ENCODE measurements at regions not wholly inside any gene's neighbourhood (a gene's known extent, or its start where the extent isn't known, plus 50 kb on each side); places are given as distances from the start of the nearest gene placed in this dataset.

DNA sequence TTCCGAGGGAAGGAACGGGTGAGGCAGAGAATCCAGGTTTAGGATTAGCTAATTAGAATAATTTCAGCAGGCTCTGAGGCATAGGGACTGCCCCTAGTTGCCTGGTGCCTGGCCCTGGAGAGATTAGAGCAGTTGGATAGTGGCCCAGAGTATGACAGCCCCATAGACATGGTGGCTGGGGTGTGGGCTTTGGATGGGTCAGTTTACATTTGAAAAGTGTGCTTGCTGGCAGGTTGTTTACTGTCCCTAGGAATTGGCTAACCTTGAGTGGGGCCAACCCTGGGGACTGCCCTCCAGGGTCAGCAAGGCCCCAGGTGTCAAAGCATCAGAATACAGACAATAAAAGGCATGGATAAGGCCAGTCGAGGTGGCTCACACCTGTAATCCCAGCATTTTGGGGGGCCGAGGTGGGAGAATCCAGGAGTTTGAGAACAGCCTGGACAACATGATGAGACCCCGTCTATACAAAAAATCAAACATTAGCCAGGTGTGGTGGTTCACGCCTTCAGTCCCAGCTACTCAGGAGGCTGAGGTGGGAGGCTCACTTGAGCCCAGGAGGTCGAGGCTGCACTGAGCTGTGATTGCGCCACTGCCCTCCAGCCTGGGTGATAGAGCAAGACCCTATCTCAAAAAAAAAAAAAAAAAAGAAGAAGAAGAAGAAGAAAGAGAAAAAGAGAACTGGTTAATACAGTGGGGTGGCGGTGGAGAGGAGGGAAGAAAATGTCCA lies 182.3 kb upstream of the PWP1 start:
- Histone ChIP-seq H4K91ac (ENCODE audit: insufficient read length, low read depth, low read length) (no peak overlapping the region), H3K4ac (ENCODE audit: low read depth, low read length) (no peak overlapping the region), H3K9me3 (ENCODE audit: control insufficient read depth, low read depth, low read length) (no peaks in the 10 kb centered on the region), H3K23ac (ENCODE audit: insufficient read length, low read depth, low read length) (no peak overlapping the region), H2BK5ac (ENCODE audit: insufficient read length, low read length) (no peak overlapping the region), H2AK5ac (ENCODE audit: insufficient read length, low read length) (no peak overlapping the region), H3K79me1 (ENCODE audit: insufficient read depth, low read depth, low read length, poor library complexity, severe bottlenecking) (no peaks in the 10 kb centered on the region), H3K27me3 (ENCODE audit: insufficient read depth, low read length) (no peaks in the 10 kb centered on the region), H3K27ac (ENCODE audit: insufficient read length, low read depth, low read length) (no peak overlapping the region), H3K14ac (ENCODE audit: insufficient read depth, low read length) (no peak overlapping the region), H3K23me2 (ENCODE audit: insufficient read length, low read depth, low read length, poor library complexity, severe bottlenecking) (no peaks in the 10 kb centered on the region), H3K9ac (ENCODE audit: extremely low read depth, insufficient read length, low read length) (no peak overlapping the region), H2BK12ac (ENCODE audit: insufficient read length, low read depth, low read length) (no peak overlapping the region), H2BK120ac (ENCODE audit: low read depth, low read length, poor library complexity, severe bottlenecking) (no peak overlapping the region), H2BK20ac (ENCODE audit: low read depth, low read length, poor library complexity, severe bottlenecking) (no peak overlapping the region), H4K8ac (replicated peaks; ENCODE audit: insufficient read length, low read depth, low read length) (no peak overlapping the region), H3K18ac (ENCODE audit: insufficient read length, low read depth, low read length) (no peak overlapping the region), H3K79me2 (ENCODE audit: insufficient read depth, low read length) (no peaks in the 10 kb centered on the region), H3T11ph (ENCODE audit: low read length) (no peak overlapping the region), H3K56ac (ENCODE audit: insufficient read length, low read depth, low read length) (no peak overlapping the region), H4K5ac (ENCODE audit: insufficient read length, low read depth, low read length) (no peak overlapping the region), H4K20me1 (ENCODE audit: control insufficient read depth, insufficient read depth, insufficient read length) (no peaks in the 10 kb centered on the region), H3K4me2 (ENCODE audit: insufficient read depth, insufficient read length, low read length) (no peak overlapping the region), H3K4me1 (ENCODE audit: insufficient read depth, low read length) (no peaks in the 10 kb centered on the region; the same call in 1 of the 2 replicates), H2BK15ac (ENCODE audit: low read depth, low read length) (no peak overlapping the region), H2AFZ (ENCODE audit: low read length) (no peak overlapping the region)
- Mint-ChIP-seq H3K36me3 (ENCODE audit: insufficient read depth in 1 of 3, low read depth in 3 of 3) (no peaks in the 10 kb centered on the region), H3K27ac (no peak overlapping the region), H3K4me3 (no peak overlapping the region), H3K9me3 (no peaks in the 10 kb centered on the region; a peak in 1 of 5 replicates), H3K27me3 (ENCODE audit: low read depth) (peaks cover 14% of the 10 kb centered on the region), H3K4me1 (peaks cover 5 to 6% of the 10 kb centered on the region in 2 experiments; a peak in 3 of 4 replicates)
- TF ChIP-seq, protein P1, sequence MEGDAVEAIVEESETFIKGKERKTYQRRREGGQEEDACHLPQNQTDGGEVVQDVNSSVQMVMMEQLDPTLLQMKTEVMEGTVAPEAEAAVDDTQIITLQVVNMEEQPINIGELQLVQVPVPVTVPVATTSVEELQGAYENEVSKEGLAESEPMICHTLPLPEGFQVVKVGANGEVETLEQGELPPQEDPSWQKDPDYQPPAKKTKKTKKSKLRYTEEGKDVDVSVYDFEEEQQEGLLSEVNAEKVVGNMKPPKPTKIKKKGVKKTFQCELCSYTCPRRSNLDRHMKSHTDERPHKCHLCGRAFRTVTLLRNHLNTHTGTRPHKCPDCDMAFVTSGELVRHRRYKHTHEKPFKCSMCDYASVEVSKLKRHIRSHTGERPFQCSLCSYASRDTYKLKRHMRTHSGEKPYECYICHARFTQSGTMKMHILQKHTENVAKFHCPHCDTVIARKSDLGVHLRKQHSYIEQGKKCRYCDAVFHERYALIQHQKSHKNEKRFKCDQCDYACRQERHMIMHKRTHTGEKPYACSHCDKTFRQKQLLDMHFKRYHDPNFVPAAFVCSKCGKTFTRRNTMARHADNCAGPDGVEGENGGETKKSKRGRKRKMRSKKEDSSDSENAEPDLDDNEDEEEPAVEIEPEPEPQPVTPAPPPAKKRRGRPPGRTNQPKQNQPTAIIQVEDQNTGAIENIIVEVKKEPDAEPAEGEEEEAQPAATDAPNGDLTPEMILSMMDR (conservative IDR thresholded peaks at IDR 0.05), result no peak
- DNase-seq, result no peak
- WGBS (ENCODE audit: extremely low coverage, insufficient read length, low lambda C conversion rate), result no CpG with 5 or more reads among the region's 9 CpGs

All from H9 (cell line).